Epithelial cell of esophagus (primary cell): ENCODE measurements at regions not wholly inside any gene's neighbourhood (a gene's known extent, or its start where the extent isn't known, plus 50 kb on each side); places are given as distances from the start of the nearest gene placed in this dataset.

ENCODE experiments used
- DNase-seq: peaks from one replicate; pipeline ENCODE4 v3.0.0; 2010; ENCODE audit warnings: low read depth
- H3K4me3 ChIP-seq: 2 replicates; pipeline ENCODE4 v1.5.1; 2011; ENCODE audit warnings: mild to moderate bottlenecking, low read length, control low read depth
- CTCF ChIP-seq: IDR thresholded peaks from 2 replicates; pipeline ENCODE4 v1.5.1; 2011; ENCODE audit warnings: low read depth, mild to moderate bottlenecking, low read length, control low read depth, inconsistent platforms; ENCODE audit not compliant: insufficient read depth; ENCODE audit errors: missing control alignments

GRCh38 chr6:126821706-126822105 is 296.8 kb upstream of the RSPO3 start:
- no peak for DNase-seq
- no peak for TF ChIP-seq CTCF
- H3K4me3 ChIP-seq: no peak overlapping the region

- TF ChIP-seq CTCF: no peak
- H3K4me3 ChIP-seq: no peak overlapping the region
- DNase-seq: no peak
These were observed 294.2 kb upstream of the RSPO3 start for GRCh38 chr6:126824226-126824625.

GRCh38 chr6:126824815-126825214 is 293.7 kb upstream of the RSPO3 start:
- TF ChIP-seq CTCF: no peak
- no peak overlapping the region for H3K4me3 ChIP-seq
- no peak for DNase-seq

- no peak overlapping the region for H3K4me3 ChIP-seq
- TF ChIP-seq CTCF: no peak
- no peak for DNase-seq
These were observed 292.2 kb upstream of the RSPO3 start for GRCh38 chr6:126826166-126826714.

GRCh38 chr6:126831461-126831860 is 287.0 kb upstream of the RSPO3 start:
- DNase-seq: no peak
- no peak for TF ChIP-seq CTCF
- no peak overlapping the region for H3K4me3 ChIP-seq

- DNase-seq: no peak
- no peak overlapping the region for H3K4me3 ChIP-seq
- no peak for TF ChIP-seq CTCF
These were observed 275.7 kb upstream of the RSPO3 start for GRCh38 chr6:126842769-126843168.

GRCh38 chr6:126848119-126848518 is 270.4 kb upstream of the RSPO3 start:
- no peak overlapping the region for H3K4me3 ChIP-seq
- DNase-seq: no peak
- TF ChIP-seq CTCF: no peak
